Urinary bladder (tissue), 3 donors: ENCODE measurements at regions not wholly inside any gene's neighbourhood (a gene's known extent, or its start where the extent isn't known, plus 50 kb on each side); places are given as distances from the start of the nearest gene placed in this dataset.

ENCODE experiments used
- DNase-seq: peaks from one replicate; pipeline ENCODE4 v3.0.0-alpha.2; 2015; ENCODE audit errors: extremely low spot score
- H3K27ac ChIP-seq: one replicate; pipeline ENCODE4 v1.5.1; 2013; ENCODE audit warnings: low read depth, mild to moderate bottlenecking, moderate library complexity
- H3K36me3 ChIP-seq: one replicate; pipeline ENCODE4 v1.6.1; 2013; ENCODE audit warnings: mild to moderate bottlenecking, moderate library complexity; ENCODE audit not compliant: insufficient read depth
- H3K4me1 ChIP-seq: one replicate; pipeline ENCODE4 v1.6.1; 2013; ENCODE audit warnings: mild to moderate bottlenecking, moderate library complexity; ENCODE audit not compliant: insufficient read depth
- H3K4me3 ChIP-seq: one replicate; pipeline ENCODE4 v1.5.1; 2013; ENCODE audit warnings: low read depth, low read length
- WGBS: extraction: QIAGEN DNeasy Blood & Tissue Kit; methylation state at CpG from one replicate; pipeline ENCODE4 v1.1.7; 2013; 5-methylcytosine and 5-hydroxymethylcytosine counted together
- donor health status: healthy with polysubstance abuse.
- donor health status: healthy.

GRCh38 chr22:47450876-47451475 lies 688.5 kb downstream of the TBC1D22A start:
- DNase-seq: no peak
- 59% methylated on average over 9 of the region's 9 CpGs for WGBS
- no peaks in the 10 kb centered on the region for H3K4me1 ChIP-seq
- H3K27ac ChIP-seq: no peak overlapping the region
- H3K36me3 ChIP-seq: no peaks in the 10 kb centered on the region
- no peak overlapping the region for H3K4me3 ChIP-seq

DNA sequence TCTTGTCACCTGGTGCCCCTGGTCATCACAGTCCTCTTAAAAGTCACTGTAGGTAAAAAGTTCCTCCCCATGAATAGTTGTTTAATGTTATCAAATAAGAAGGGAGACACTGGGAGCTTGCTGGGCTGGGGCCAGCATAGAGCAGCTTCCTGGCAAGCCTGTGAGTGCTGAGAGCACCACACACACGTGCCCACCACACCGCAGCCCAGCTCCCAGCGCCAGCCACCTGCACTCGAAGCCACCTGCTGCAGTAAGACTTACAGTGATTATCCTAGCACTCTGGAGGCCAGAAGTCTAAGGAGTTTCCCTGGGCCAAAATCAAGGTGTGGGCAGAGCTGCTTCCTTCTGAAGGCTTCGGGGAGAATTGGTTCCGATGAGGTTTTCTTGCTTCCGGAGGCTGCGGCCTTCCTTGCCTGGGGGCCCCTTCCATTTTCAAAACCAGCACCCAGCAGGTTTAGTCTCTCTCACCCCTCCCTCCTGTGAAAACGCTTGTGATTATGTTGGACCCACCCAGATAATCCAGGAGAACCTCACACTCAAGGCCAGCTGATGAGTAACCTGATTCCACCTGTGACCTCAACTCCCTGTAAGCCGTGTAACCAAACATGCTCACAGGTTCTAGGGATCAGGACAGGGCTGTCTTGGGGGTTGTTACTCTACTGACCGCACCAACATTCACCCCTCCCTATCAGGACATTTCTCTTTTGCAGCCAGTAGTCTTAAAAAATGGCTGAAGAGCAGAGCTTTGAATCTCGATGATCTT lies 687.2 kb downstream of the TBC1D22A start:
- 77% methylated on average over 12 of the region's 12 CpGs for WGBS
- no peak for DNase-seq
- Histone ChIP-seq H3K4me1 (no peaks in the 10 kb centered on the region), H3K4me3 (no peak overlapping the region), H3K27ac (no peak overlapping the region), H3K36me3 (no peaks in the 10 kb centered on the region)

GRCh38 chr22:47448231-47449223 lies 686.1 kb downstream of the TBC1D22A start:
- H3K27ac ChIP-seq: no peak overlapping the region
- no peaks in the 10 kb centered on the region for H3K36me3 ChIP-seq
- no peak overlapping the region for H3K4me3 ChIP-seq
- WGBS: 85% methylated on average over 19 of the region's 19 CpGs
- no peaks in the 10 kb centered on the region for H3K4me1 ChIP-seq
- DNase-seq: no peak

DNA sequence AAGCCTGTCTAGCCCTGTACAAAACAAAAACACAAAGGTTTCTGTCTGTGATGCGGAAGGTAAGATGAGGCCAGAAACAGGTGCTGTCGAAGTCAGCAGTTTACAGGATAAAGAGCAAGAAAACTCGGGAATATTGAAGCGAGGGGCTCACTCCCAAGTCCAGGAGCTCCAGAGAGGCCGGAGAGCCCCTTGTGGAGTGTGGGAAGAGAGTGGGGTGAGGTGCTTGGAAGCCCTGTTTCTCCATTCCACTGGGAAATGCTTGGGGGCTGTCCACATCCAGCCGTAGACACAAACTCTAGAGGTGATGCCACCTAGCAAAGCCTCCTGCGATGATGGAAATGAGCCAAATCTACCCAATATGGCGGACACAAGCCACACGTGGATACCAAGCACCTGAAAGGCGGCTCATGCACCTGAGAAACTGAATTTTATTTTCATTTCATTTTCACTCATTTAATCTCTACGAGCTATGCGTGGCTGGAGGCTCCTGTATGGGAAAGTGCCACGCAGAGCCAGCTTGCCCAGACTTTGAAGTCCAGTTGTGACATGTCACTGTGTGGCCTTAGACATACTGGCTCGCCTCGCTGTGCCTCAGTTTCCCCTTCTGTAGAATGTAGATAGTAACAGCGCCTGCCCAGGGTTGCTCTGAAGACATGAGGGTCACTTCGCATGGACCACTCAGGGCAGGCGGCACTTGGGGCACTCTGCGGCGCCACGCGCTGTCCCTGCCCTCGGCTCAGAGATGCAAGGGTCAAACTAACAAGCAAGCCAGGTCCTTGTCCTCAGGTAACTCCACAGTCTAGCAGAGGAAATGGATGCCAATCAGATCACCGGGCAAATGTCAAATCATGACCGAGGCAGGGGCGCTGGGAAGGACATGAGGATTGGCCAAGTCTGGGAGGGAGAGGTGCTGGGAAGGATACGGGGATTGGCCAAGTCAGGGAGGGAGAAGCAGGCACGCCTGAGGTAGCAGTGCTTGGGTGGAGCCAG lies 684.7 kb downstream of the TBC1D22A start:
- WGBS: 88% methylated on average over 28 of the region's 28 CpGs
- no peak overlapping the region for H3K27ac ChIP-seq
- no peaks in the 10 kb centered on the region for H3K36me3 ChIP-seq
- no peak for DNase-seq
- no peaks in the 10 kb centered on the region for H3K4me1 ChIP-seq
- H3K4me3 ChIP-seq: no peak overlapping the region

DNA sequence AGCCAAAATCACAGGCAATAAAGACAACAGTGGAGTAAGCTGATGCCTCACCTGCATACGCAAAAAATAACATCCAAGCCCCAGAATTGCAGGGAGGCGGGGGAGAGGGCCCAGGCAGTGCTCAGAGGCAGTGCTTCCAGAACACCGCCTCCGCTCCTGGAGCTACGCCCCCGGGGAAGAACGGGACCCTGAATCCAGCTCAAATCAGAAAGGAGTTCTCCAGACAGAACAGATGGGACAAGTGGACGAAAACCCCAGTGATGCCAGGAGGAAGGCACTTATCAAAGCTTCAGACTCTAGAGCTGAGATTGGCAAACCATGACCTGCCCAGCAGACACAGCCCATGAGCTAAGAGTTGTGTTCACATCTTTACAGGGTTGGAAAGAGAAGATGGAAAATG lies 683.9 kb downstream of the TBC1D22A start:
- 91% methylated on average over 8 of the region's 8 CpGs for WGBS
- no peak overlapping the region for H3K27ac ChIP-seq
- DNase-seq: no peak
- no peaks in the 10 kb centered on the region for H3K4me1 ChIP-seq
- no peaks in the 10 kb centered on the region for H3K36me3 ChIP-seq
- no peak overlapping the region for H3K4me3 ChIP-seq

- WGBS: 75% methylated on average over 10 of the region's 10 CpGs
- DNase-seq: no peak
- no peaks in the 10 kb centered on the region for H3K4me1 ChIP-seq
- no peak overlapping the region for H3K4me3 ChIP-seq
- no peak overlapping the region for H3K27ac ChIP-seq
- H3K36me3 ChIP-seq: no peaks in the 10 kb centered on the region
Observed at GRCh38 chr22:47445716-47446290, 683.4 kb downstream of the TBC1D22A start.

GRCh38 chr22:47445212-47445611 lies 682.8 kb downstream of the TBC1D22A start:
- H3K36me3 ChIP-seq: no peaks in the 10 kb centered on the region
- H3K27ac ChIP-seq: no peak overlapping the region
- 95% methylated on average over 5 of the region's 5 CpGs for WGBS
- H3K4me3 ChIP-seq: no peak overlapping the region
- no peaks in the 10 kb centered on the region for H3K4me1 ChIP-seq
- no peak for DNase-seq

- Histone ChIP-seq H3K27ac (no peak overlapping the region), H3K4me1 (no peaks in the 10 kb centered on the region), H3K4me3 (no peak overlapping the region), H3K36me3 (no peaks in the 10 kb centered on the region)
- no peak for DNase-seq
- WGBS: 73% methylated on average over 6 of the region's 6 CpGs
Observed at GRCh38 chr22:47444746-47445065, 682.3 kb downstream of the TBC1D22A start.

DNA sequence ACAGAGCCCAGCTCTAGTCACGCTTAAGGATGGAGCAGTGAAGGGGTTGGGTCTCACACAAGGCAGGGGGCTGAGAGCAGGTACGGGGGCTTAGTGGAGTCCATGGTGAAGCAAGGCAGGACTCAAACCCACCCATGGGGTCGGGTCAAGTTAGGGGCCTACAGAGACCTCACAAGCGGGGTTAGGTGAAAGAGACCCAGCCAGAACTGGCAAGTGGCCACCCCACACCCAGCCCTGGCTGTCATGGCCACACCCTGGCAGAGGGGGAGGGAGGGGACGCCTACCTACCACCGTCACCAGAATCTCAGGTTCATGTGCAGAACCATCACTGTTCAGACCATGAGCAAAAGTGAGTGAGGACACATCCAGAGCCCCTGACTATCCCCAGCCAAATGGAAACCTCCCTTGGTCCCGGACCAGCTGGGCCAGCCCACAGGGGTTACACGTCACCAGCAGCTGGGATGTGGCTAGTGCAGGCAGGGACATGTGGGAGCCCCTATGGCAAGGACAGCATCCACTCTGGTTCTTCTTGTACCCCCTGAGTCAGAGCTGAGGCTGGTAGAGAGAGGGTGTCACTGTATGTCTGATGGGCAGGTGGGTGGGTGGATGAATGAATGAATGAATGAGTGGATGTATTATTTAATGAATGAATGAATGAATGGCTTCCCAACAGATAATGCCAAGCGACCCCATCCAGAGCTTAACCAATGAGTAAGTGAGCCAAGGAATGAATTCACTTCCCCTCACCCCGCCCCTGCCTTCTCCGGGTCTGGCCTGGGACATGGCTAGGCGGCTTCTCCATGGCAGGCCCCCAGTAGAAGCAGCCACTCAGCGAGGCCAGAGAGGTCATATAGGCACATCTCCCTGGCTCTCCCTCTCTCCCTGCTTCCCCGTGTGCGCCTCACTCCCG lies 681.6 kb downstream of the TBC1D22A start:
- no peaks in the 10 kb centered on the region for H3K4me1 ChIP-seq
- no peak overlapping the region for H3K4me3 ChIP-seq
- WGBS: 75% methylated on average over 16 of the region's 16 CpGs
- no peaks in the 10 kb centered on the region for H3K36me3 ChIP-seq
- no peak overlapping the region for H3K27ac ChIP-seq
- DNase-seq: no peak

DNA sequence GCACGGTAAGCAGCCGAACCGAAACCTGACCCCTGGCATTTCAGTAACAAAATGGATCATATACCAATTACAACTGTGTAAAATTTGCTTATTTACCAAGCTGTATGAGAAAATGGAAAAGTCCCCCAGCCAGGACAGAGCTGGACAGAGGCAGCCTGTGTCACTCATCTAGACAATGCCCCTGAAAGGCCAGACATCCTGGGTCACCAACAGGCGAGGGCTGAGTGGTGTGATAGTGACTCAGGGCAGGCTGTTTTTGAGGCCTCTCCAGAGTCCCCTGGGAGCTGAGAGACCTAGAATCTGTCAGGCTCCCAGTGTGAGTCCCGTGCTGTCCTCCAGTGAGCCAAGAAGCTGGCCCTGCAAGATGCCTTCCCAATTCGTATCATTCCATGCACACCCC lies 680.4 kb downstream of the TBC1D22A start:
- 84% methylated on average over 6 of the region's 6 CpGs for WGBS
- Histone ChIP-seq H3K4me3 (no peak overlapping the region), H3K27ac (no peak overlapping the region), H3K4me1 (no peaks in the 10 kb centered on the region), H3K36me3 (no peaks in the 10 kb centered on the region)
- DNase-seq: no peak

GRCh38 chr22:47439643-47440265 lies 677.3 kb downstream of the TBC1D22A start:
- 86% methylated on average over 17 of the region's 17 CpGs for WGBS
- Histone ChIP-seq H3K4me3 (no peak overlapping the region), H3K27ac (no peak overlapping the region), H3K4me1 (no peaks in the 10 kb centered on the region), H3K36me3 (no peaks in the 10 kb centered on the region)
- DNase-seq: no peak

DNA sequence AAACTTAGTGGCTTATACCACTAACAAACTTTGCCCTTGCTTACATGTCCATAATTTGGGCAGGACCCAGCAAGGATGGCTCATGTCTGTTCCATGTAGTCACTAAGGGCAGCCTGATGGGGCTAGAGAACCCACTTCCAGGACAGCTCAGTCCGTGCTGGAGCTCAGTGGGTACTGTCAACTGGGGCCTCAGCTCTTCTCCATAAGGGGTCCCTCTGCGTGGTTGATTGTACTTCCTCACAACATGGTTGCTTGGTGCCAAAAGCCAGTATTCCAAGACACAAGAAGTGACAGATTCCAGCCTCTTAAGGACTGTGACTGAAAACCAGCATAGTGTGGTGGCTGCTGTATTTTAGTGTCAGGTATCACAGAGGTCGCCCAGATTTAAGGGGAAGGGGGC lies 675.2 kb downstream of the TBC1D22A start:
- no peaks in the 10 kb centered on the region for H3K4me1 ChIP-seq
- no peak overlapping the region for H3K27ac ChIP-seq
- DNase-seq: no peak
- H3K4me3 ChIP-seq: no peak overlapping the region
- 47% methylated on average over 3 of the region's 3 CpGs for WGBS
- H3K36me3 ChIP-seq: no peaks in the 10 kb centered on the region
